B cell (primary cell): ENCODE measurements at regions not wholly inside any gene's neighbourhood (a gene's known extent, or its start where the extent isn't known, plus 50 kb on each side); places are given as distances from the start of the nearest gene placed in this dataset.

Experiments
- ATAC-seq: fragments of 200-7000 bp; cut with Tn5 transposase; one replicate; pipeline ENCODE4 v1.10.0; 2021; ENCODE audit warnings: low read depth, mild to moderate bottlenecking, moderate number of reproducible peaks, moderate library complexity
- CTCF ChIA-PET: fragments of 350-600 bp; sonication (Branson Sonifier 250); formaldehyde crosslinking; loops from one replicate; lab custom pipeline; 2021; ENCODE audit warnings: antibody characterized with exemption, inconsistent platforms; lab: Charles Lee
- POLR2A ChIA-PET: fragments of 350-600 bp; sonication (Branson Sonifier 250); formaldehyde crosslinking; loops from one replicate; lab custom pipeline; 2021; ENCODE audit warnings: antibody characterized with exemption; lab: Charles Lee
- DNase-seq: peaks from one replicate; pipeline ENCODE4 v3.0.0; 2013
- H2AFZ ChIP-seq: 2 replicates; pipeline ENCODE4 v1.6.1; 2012; ENCODE audit warnings: mild to moderate bottlenecking, low read depth, low read length; ENCODE audit not compliant: insufficient read depth, poor library complexity, severe bottlenecking
- H3K27ac ChIP-seq, 2 donors: 1 replicate in 1 of 2; 2 replicates in 1 of 2; pipeline ENCODE4 v1.5.1; 2012 to 2013; ENCODE audit warnings: low read length in 2 of 2, mild to moderate bottlenecking in 2 of 2, moderate library complexity in 1 of 2
- H3K27me3 ChIP-seq, 4 experiments: fragments of 200-600 bp in 1 of 4; sonication (generic) in 1 of 4; replicated peaks in 1 of 4; 1 replicate in 2 of 4; 2 replicates in 2 of 4; pipeline versions ENCODE4 v1.6.1 to v1.7.0; 2013 to 2016; ENCODE audit warnings: low read length in 3 of 4, mild to moderate bottlenecking in 2 of 4, mixed read lengths in 1 of 4, moderate library complexity in 1 of 4; ENCODE audit not compliant: insufficient read depth in 4 of 4, control insufficient read depth in 3 of 4; ENCODE audit errors: control extremely low read depth in 1 of 4
- H3K36me3 ChIP-seq, 2 experiments: replicated peaks in 1 of 2; 1 replicate in 1 of 2; 2 replicates in 1 of 2; pipeline versions ENCODE4 v1.6.1 to v1.7.1; 2013; ENCODE audit warnings: low read length in 1 of 2; ENCODE audit not compliant: insufficient read depth in 2 of 2, control insufficient read depth in 1 of 2; ENCODE audit errors: control extremely low read depth in 1 of 2, extremely low read depth in 1 of 2
- H3K4me1 ChIP-seq, 2 donors: fragments of 200-600 bp in 1 of 2; sonication (generic) in 1 of 2; 1 replicate in 1 of 2; 2 replicates in 1 of 2; pipeline versions ENCODE4 v1.5.1 to v1.6.1; 2013 to 2017; ENCODE audit warnings: low read length in 2 of 2; ENCODE audit not compliant: control insufficient read depth in 2 of 2, insufficient read depth in 2 of 2
- H3K4me2 ChIP-seq: replicated peaks from 2 replicates; pipeline ENCODE3; 2012; ENCODE audit warnings: mild to moderate bottlenecking, low read depth, low read length; ENCODE audit not compliant: poor library complexity, severe bottlenecking
- H3K4me3 ChIP-seq, 5 experiments: fragments of 200-600 bp in 1 of 5; sonication (generic) in 1 of 5; 1 replicate in 3 of 5; 2 replicates in 2 of 5; pipeline versions ENCODE4 v1.5.1 to v1.7.0; 2011 to 2016; ENCODE audit warnings: low read length in 4 of 5, mild to moderate bottlenecking in 4 of 5, low read depth in 2 of 5, control low read depth in 1 of 5, moderate library complexity in 1 of 5; ENCODE audit not compliant: insufficient read depth in 1 of 5; ENCODE audit errors: control extremely low read depth in 1 of 5, extremely low read depth in 1 of 5
- H3K79me2 ChIP-seq: fragments of 200-600 bp; sonication (generic); one replicate; pipeline ENCODE4 v1.6.0; 2016; ENCODE audit warnings: low read length; ENCODE audit not compliant: control insufficient read depth, insufficient read depth
- H3K9ac ChIP-seq: fragments of 200-600 bp; sonication (generic); 2 replicates; pipeline ENCODE4 v1.6.1; 2017; ENCODE audit warnings: mild to moderate bottlenecking, low read length, moderate library complexity
- H3K9me3 ChIP-seq, 3 donors: one replicate each; pipeline versions ENCODE4 v1.6.1 to v1.7.1; 2013; ENCODE audit warnings: low read length in 2 of 3; ENCODE audit not compliant: control insufficient read depth in 2 of 3, insufficient read depth in 1 of 3; ENCODE audit errors: control extremely low read depth in 1 of 3
- H4K20me1 ChIP-seq: 2 replicates; pipeline ENCODE4 v1.6.0; 2012; ENCODE audit warnings: mild to moderate bottlenecking, low read length; ENCODE audit not compliant: insufficient read depth, control insufficient read depth, poor library complexity, severe bottlenecking
- H3K27ac Mint-ChIP-seq: one replicate; pipeline ENCODE4 v1.8.0; 2021; ENCODE audit warnings: mixed read lengths
- H3K27me3 Mint-ChIP-seq: one replicate; pipeline ENCODE4 v1.8.0; 2021; ENCODE audit warnings: mixed read lengths
- H3K4me1 Mint-ChIP-seq: one replicate; pipeline ENCODE4 v1.8.0; 2021; ENCODE audit warnings: mixed read lengths
- H3K4me3 Mint-ChIP-seq: one replicate; pipeline ENCODE4 v1.8.0; 2021; ENCODE audit warnings: mixed read lengths
- H3K9me3 Mint-ChIP-seq: one replicate; pipeline ENCODE4 v1.8.0; 2022; ENCODE audit warnings: mixed read lengths; ENCODE audit not compliant: insufficient read depth
- CTCF ChIP-seq: fragments of 200-600 bp; IDR thresholded peaks from one replicate; pipeline ENCODE4 v1.8.0; 2022; ENCODE audit warnings: antibody characterized with exemption, mild to moderate bottlenecking
- EZH2 ChIP-seq: IDR thresholded peaks from 2 replicates; pipeline ENCODE4 v1.6.1; 2012; ENCODE audit warnings: borderline replicate concordance, low read depth, mild to moderate bottlenecking, moderate library complexity, low read length; ENCODE audit not compliant: insufficient read depth, poor library complexity, severe bottlenecking
- WGBS: methylation state at CpG from one replicate; pipeline ENCODE4 v1.1.5; 2013; ENCODE audit warnings: missing lambda C conversion rate; ENCODE audit not compliant: insufficient coverage; 5-methylcytosine and 5-hydroxymethylcytosine counted together
- intact Hi-C: fragments of 100-400 bp; cut with micrococcal nuclease; formaldehyde crosslinking; loops from one replicate; pipeline ENCODE4 v1.10.0; 2022

DNA sequence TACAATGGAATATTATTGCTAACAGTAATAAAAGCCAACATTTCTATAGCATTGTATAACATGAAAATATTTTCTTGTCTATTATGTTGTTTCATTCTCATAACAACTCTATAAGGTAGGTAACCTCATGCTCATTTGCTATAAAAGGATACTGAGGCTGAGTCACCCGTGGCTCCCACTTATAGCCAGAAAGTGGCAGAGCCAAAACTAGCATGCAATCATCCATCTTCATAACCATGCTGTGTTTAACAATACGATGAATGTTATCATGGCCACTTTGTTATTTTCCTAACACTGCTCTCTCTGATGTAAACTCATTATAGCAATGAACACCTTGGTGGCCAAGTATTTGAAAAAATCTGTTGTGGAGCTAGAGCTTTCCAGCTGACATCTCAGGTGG, 80.8 kb upstream of the JUN start:
- DNase-seq (no peak), ATAC-seq (no peak)
- no peaks in the 10 kb centered on the region for H3K79me2 ChIP-seq
- H3K27ac ChIP-seq, result no peak overlapping the region
- peaks cover 4 to 9% of the 10 kb centered on the region in 2 donors for H3K4me1 ChIP-seq
- H3K9ac ChIP-seq, result no peak overlapping the region
- CTCF ChIA-PET, result no interaction called here
- POLR2A ChIA-PET, result no interaction called here
- Mint-ChIP-seq H3K27me3 (no peaks in the 10 kb centered on the region), H3K4me3 (no peak overlapping the region), H3K9me3 (no peaks in the 10 kb centered on the region), H3K27ac (no peak overlapping the region), H3K4me1 (peaks cover 13% of the 10 kb centered on the region)
- H3K4me3 ChIP-seq, result no peak overlapping the region
- no CpG with 5 or more reads among the region's 2 CpGs for WGBS
- no peaks in the 10 kb centered on the region for H3K9me3 ChIP-seq
- H2AFZ ChIP-seq, result no peak overlapping the region
- no peaks in the 10 kb centered on the region for H3K27me3 ChIP-seq
- TF ChIP-seq CTCF, result no peak
- no peak for TF ChIP-seq EZH2
- no peaks in the 10 kb centered on the region for H4K20me1 ChIP-seq
- intact Hi-C loops, result no loop called here
- H3K4me2 ChIP-seq, result no peak overlapping the region
- no peaks in the 10 kb centered on the region for H3K36me3 ChIP-seq

- ATAC-seq, result no peak
- H3K27ac ChIP-seq, result no peak overlapping the region
- H3K4me1 ChIP-seq, result peaks cover 4% of the 10 kb centered on the region in 2 donors
- H2AFZ ChIP-seq, result no peak overlapping the region
- WGBS, result 100% methylated on average over 1 of the region's 2 CpGs
- no peaks in the 10 kb centered on the region for H3K36me3 ChIP-seq
- no peaks in the 10 kb centered on the region for H3K27me3 ChIP-seq
- H3K9ac ChIP-seq, result no peak overlapping the region
- H3K4me1 Mint-ChIP-seq, result peaks cover 4% of the 10 kb centered on the region
- intact Hi-C loops, result no loop called here
- no peaks in the 10 kb centered on the region for H3K79me2 ChIP-seq
- no peaks in the 10 kb centered on the region for H3K9me3 ChIP-seq
- CTCF ChIA-PET, result no interaction called here
- DNase-seq, result no peak
- no peaks in the 10 kb centered on the region for H3K27me3 Mint-ChIP-seq
- POLR2A ChIA-PET, result no interaction called here
- no peak overlapping the region for H3K27ac Mint-ChIP-seq
- no peak overlapping the region for H3K4me2 ChIP-seq
- TF ChIP-seq EZH2 (no peak), CTCF (no peak)
- H3K4me3 Mint-ChIP-seq, result no peak overlapping the region
- no peak overlapping the region for H3K4me3 ChIP-seq
- no peaks in the 10 kb centered on the region for H3K9me3 Mint-ChIP-seq
- no peaks in the 10 kb centered on the region for H4K20me1 ChIP-seq
Measured at GRCh38 chr1:58866578-58866977, 82.7 kb upstream of the JUN start.
